GM18511 (cell line): ENCODE measurements at regions not wholly inside any gene's neighbourhood (a gene's known extent, or its start where the extent isn't known, plus 50 kb on each side); places are given as distances from the start of the nearest gene placed in this dataset.

Source experiments
- ATAC-seq: cut with Tn5 transposase; IDR thresholded peaks from one replicate; pipeline ENCODE4 v1.9.1; 2021; ENCODE audit warnings: mild to moderate bottlenecking, moderate library complexity; ENCODE audit not compliant: unreplicated experiment

DNA sequence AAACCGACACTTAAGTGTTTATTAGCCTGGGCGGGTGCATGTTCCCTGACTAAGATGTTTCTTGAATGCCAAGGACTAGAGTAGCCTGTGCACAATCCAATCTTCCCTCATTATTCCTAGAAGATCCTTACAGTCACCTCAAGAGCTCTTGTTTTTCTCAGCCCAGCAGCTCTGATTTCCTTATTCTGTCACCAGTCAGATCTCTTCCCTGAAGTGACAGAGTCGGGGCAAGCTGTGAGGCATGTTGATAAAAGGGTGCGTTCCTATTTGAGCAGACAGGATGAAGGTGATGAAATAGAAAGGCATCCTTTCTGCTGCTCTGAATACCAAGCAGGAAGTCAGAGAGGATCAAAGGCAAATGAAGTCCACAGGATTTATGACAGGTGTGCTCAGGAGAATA lies 125.6 kb upstream of the MCTP2 start:
- no peak for ATAC-seq

DNA sequence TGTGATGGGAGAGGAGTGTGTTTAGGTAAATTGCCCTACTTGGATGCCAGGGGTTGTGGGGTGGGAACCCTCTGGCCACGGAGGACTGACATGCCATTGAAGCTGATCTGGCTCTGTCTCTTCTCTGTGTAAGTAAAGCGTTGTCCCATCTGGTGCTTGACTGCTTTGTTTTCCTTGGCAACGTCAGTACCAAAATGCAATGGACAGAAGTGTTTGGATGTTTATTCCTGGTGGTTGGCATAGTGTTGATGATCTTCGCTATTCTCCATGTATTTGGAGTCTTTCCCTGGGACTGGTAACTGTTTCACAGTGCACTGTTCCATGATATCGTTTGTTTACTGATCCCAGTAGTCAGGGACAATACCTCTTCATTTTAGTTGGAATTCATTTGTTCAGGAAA lies 130.5 kb upstream of the MCTP2 start:
- no peak for ATAC-seq

- ATAC-seq = no peak
Observed at GRCh38 chr15:94099574-94099960, 131.8 kb upstream of the MCTP2 start.

DNA sequence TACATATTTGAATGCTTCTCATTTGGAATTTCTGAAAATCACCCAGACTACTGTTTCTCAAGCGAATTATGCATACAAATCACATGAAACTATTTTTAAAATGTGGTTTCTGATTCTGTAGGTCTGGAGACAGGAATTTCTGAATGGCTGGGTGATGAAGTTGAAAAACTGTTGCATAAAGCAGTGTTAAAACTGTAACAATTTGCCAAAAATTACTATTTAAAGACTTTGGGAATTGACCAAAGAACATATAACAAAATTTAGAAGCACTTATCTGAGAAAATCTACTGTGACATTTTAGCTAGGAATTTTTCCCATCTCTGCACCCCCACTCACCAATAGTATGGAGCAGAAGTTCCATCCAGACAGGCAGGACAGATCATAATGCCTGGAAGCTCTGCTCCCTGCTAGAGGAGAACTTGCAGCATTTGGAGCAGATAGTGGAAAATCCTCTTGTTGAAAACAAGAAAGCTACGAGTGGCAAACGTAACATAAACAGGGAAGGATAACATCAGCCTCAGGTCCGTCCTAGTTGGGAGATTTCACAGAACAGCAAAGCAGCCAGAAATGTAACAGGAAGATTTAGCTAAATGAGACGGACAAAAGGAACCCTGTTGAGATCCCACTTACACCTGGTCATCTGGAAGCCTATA lies 132.3 kb upstream of the MCTP2 start:
- no peak for ATAC-seq

DNA sequence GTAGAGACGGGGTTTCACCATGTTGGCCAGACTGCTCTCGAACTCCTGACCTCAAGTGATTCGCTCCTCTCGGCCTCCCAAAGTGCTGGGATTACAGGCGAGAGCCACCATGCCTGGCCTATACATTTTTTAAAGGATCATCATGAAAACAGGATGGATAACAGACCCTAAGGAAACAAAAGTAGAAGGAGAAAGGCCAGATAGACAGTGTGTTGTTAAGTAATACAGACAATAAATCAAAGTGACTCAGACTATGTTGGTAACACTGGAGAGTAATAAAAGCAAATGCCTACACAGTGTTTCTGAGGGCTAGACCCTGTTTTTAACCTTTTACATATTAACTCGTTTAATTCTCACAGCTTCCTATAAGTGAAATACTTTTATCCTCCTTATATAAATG lies 133.8 kb upstream of the MCTP2 start:
- ATAC-seq = no peak

GRCh38 chr15:94094310-94094709 lies 137.1 kb upstream of the MCTP2 start:
- no peak for ATAC-seq

DNA sequence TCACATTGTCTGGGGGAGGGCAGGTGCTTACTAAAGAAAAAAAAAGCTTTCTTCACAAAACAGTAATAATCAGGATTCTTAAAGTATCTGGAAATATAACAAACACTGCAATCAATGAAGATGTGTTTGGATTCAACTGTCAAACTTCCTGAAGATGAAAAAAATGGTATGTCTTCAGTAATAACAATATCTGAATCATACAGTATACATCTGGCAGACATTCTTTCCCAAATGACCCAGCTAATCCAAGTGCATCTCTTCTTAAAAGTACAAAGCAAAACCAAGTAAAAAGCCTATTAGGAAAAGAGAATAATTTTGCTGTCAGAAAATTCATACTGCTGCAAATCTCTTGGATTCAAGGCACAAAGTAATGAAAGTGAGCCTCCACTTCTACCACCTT lies 145.0 kb upstream of the MCTP2 start:
- ATAC-seq = no peak

DNA sequence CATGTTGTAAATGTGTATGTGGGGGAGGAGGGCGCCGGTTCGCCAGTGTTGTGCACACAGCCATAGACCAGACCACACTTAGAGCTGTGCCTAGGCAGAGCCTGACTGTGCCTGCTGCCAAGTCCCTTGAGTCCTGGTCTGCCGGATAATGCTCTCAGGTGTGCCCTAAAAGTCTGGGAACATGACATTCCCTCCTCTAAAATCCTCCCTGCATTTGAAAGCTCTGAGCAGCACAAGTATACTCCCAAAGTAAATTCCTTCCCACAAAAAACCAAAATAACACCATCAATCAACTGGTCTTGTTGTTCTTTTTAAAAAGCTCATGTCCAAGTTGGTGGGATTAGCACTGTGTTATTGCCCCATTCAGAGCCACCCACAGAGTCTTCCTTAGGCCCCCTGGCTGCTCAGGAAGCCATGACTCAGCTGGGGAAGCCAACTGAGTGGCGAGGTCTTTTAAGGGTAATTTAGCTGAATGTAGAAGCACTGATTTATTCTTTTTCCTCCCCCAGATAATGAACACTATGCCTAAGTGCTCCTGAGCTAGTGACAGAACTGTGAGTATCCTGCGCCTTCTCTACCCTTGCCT lies 147.8 kb upstream of the MCTP2 start:
- no peak for ATAC-seq

DNA sequence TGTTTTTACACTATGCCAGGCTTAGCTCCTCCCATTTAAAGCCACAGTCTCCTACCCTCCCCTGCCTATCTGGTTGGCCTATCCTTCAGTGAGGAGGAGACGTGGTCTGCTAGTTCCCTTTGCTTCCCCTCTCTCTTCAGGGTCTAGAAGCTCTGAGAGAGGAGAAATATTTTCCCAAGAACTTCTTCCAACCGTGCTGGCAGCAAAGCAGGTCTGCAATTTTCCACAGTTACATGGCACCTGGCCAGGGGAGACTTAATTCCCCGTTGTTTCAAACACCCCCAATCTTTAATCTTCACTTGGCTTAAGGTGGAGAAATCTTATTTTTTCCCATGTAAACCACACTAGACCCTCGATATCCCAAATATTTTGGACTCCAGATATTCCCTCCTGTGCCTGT lies 149.5 kb upstream of the MCTP2 start:
- no peak for ATAC-seq

- no peak for ATAC-seq
Observed at GRCh38 chr15:94080989-94081605, 150.3 kb upstream of the MCTP2 start.

- ATAC-seq = no peak
Observed at GRCh38 chr15:94080416-94080815, 150.9 kb upstream of the MCTP2 start.

DNA sequence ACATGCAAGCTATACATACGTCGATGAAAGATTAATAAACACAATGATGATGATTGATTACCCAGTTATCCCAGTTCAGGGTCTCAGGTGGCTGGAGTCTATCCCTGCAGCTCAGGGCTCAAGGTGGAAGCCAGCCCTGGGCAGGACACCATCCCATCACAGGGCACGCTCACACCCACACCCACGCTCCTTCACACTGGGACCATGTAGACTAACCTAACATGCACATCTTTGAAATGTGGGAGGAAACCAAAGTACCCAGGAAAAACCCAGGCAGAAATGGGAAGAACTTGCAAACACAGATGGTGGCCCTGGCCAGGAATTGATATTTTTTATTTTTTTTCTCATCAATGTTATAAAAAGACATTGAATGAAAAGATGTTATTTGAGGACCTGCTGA lies 151.4 kb upstream of the MCTP2 start:
- ATAC-seq = no peak

DNA sequence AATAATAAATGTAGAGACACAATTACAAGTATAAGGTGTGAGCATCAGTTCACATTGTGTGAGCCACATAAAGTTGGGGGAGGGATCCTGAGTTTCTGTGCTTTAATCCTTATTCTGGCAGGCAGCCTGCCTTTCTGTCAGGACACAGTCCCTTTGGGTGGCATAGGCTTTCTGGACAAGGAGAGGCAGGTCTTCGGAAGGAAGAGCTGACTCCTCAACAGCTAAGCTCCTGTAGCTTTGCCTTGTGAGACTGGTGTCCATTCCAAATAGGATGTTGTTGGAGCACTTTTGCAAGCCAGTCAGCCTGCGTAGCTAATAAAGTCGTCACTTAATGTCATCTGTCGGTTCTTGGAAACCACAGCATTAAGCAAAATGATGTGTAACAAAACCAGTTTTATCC lies 151.9 kb upstream of the MCTP2 start:
- no peak for ATAC-seq

GRCh38 chr15:94077938-94078337 lies 153.4 kb upstream of the MCTP2 start:
- ATAC-seq = no peak

DNA sequence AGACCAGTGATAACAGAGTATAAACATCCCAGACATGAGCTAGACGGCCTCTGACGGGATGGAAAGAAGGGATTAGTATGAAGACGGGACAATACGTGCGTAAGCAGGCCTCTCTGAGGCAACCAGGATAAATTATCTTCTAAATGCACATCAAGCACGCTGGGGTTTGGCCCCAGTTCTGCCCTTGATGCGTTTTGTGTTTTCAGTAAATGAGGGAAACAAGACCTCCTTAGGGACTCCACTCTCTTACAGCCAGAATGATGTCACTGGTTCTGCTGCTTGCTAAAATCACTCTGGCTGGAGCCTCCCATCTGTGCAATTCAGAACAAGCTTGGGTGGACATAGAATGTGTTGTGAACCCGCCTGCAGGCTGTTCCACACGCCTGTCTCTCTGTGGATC lies 156.0 kb upstream of the MCTP2 start:
- no peak for ATAC-seq

DNA sequence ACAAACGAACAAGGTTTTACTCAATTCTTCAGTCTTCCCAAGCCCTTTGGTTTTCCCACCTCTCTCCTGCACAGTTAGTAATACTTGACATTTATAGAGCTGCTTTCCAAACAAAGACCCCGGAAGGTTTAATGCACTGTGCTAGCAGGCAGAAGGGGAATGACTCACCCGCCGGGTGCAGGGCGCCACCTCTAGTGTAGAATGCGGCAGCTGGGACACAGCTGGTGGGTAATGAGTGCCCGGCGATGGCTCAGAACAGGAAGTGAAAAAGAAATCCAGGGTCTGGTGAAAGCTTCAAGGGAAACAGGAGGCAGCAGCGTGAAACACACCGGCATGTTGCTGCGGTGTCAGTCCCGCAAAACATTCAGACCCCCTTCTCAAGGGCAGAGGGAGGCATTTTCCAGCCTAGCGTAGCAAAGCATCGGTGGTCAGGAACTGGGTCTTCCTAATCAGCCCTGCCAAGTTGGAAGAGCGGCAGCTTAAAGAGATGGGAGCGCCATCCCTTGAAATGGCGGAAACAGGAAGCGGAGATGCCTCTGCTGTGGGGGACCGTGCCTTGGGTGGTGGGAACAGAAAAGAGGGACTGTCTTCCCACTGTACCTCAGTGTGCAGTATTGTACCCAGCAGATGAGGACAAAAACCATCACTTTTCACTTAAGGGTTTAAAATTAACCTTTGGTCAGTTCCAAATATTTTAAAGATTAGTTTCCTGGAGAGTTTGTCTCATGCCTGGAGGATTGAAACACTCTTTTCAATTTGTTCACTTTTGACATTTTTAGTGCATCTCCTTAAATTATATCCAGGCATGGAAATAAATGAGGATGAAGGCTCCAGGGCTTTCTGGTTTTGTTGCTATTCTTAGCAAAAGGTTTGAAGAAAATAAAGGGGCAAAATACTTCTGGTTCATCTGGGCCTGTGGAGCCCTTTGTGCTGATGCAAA lies 160.7 kb upstream of the MCTP2 start:
- peak; percentile 90 for ATAC-seq

- ATAC-seq = no peak
Observed at GRCh38 chr15:94069844-94070243, 161.5 kb upstream of the MCTP2 start.

DNA sequence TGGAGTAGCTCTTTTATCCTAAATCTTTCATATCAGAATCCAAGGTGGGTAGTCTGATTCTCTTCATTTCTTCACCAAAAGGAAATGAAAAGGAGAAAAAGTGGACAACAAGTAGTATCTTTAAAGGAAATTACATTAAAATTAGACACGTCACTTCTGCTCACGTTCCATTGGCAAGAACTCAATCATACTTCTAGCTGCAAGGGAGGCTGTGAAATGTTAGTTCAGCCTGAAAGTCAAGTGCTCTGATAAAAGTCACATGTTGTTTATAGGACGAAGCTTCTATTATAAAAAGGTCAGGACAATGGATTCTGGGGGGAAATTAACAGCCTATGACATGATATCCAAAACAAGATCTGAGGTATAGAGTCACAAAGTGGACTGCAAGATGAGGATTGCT lies 164.6 kb upstream of the MCTP2 start:
- no peak for ATAC-seq

GRCh38 chr15:94066046-94066445 lies 165.3 kb upstream of the MCTP2 start:
- ATAC-seq = no peak

GRCh38 chr15:94064676-94065313 lies 166.6 kb upstream of the MCTP2 start:
- ATAC-seq = no peak

DNA sequence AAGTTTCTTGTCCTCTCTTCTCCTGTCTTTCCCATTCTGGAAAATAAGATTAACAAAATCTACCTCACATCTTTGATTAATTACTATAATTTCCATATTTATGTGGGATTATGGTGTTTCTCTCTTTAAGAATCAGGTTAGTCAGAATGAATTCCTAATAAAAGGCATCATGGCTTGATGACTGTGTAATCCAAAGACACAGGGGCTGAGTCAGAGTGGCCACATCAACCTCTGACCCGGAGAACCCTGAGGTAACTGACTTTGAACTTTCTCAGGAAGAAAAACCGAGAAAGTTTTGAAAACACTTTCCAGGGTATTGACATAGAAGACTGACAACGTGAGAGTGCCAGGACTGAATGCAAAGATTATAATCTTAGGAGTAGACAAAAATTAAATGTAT lies 170.3 kb upstream of the MCTP2 start:
- ATAC-seq = no peak
